8988T (cell line): ENCODE measurements at regions not wholly inside any gene's neighbourhood (a gene's known extent, or its start where the extent isn't known, plus 50 kb on each side); places are given as distances from the start of the nearest gene placed in this dataset.

Experiments
- DNase-seq: peaks from one replicate; pipeline ENCODE4 v3.0.0; 2011

DNA sequence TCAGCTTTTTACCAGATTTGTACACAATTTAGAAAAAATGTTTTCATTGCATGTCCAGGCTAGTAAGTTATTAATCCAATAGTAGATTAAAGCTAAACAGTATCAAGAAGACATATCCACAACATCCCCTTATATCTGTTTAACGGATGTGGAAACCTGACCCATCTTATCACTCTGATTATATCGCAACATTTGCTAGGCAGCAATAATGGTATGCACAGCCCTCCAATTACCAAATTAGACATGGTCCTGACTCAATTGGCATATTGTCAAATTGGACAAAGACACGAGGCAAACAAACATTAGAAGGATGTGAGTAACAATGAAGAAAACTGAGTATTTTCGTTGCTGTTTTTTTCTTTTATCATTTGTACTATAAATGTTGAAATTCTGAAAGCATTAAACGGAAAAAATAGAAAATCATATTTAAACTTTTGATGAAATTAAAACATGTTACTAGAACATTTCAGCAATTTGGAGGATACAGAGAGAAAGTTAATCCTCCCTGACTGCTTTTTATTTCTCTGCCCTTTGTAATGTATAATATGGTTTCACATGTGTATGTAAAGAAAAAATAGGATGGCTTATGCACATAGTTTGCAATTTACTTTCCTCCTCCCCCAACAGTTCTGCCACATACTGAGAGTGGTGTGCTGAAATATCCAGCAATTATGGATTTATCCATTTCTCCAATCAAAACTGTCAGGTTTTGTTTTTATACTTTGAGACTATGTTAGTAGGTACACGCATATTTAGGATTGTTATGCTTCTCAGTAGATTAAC, 633.7 kb downstream of the ZIC1 start:
- DNase-seq: no peak

DNA sequence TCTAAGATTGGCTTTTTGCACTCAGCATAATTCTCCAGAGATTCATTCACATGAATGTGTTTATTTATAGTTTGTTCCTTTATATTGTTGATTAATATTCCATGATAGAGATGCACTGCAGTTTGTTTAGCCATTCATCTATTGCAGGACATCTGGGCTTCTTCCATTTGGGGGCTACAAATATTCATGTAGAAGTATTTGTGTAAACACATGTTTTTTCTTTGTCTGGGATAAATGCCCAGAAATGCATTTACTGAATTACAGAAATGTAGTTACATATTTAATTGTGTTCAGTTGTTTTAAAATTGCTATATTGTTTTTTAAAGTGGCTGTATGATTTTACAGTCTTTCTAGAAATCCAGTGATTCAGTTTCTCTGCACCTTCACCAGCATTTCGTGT, 635.0 kb downstream of the ZIC1 start:
- no peak for DNase-seq

DNA sequence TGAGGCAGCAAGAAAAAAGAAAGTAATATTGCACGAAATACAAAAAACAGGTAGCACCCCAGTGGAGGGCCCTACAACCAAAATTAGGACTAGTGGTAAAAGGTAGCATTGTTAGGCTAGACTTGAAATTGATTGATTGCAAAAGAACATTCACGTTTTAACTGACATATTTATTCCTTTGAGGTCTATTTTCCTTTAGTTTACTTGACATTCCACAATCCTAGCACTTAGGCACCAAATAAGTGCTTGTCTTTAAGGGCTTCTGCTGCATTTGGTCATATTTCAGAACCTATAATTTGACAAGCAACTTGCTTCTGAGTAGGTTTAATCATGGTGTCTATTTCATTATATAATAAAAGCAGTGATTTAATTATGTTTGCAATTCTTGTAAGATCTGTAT, 642.7 kb upstream of the AGTR1 start:
- no peak for DNase-seq

DNA sequence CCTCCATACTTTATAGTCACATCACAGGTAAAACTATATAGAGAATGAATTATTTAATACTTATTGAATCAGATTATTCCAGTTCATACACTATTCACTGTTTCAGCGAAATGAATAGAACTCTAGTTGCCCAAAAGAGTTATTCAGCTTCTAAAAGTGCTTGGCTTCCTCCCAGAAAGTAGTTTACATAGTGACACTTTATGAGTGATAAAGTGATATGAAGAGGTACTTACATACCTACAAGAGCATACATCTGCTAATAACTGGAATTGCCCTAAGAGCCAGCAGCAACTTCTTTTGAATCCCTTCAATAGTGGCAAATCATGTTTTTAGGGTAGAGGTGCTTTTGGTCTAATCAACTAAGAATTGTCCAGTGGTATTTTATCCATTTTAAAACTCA, 635.1 kb upstream of the AGTR1 start:
- no peak for DNase-seq

GRCh38 chr3:148066802-148067201, 630.9 kb upstream of the AGTR1 start:
- DNase-seq: no peak

GRCh38 chr3:148068466-148068865, 629.2 kb upstream of the AGTR1 start:
- DNase-seq: no peak

- DNase-seq: no peak
Measured at GRCh38 chr3:148070041-148070440, 627.7 kb upstream of the AGTR1 start.

DNA sequence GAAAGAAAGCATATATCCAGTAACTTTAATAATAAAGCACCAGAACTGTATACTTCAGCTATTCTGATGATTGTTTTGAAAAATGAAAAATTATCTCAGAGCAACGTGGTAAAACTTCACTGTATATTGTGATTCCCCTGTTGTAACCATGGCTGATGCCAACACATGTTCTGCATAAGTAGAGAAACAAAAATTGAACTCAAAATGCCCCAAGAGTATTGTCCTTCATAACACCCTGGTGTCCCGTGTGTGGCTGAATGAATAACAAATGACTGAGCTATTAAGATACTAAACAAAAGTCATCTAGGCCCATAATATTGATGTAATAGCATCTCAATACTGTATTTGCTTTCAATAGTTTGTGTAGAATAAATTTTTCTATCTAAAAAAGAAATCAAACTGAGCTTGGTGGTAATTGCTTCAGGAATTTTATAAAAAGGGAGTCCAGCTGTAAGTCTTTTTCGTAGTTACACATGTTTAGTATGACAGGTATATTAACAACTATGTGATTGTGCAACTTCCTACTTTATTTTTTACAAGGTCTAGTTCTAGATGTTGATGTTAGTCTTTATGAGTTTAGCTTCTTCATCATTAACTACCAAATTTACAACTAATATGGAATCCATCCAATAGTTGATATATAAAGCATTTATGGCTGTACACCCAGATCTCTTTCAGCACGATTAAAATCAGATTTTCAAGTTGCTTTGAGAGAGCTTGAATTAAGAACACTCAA, 623.8 kb upstream of the AGTR1 start:
- no peak for DNase-seq

DNA sequence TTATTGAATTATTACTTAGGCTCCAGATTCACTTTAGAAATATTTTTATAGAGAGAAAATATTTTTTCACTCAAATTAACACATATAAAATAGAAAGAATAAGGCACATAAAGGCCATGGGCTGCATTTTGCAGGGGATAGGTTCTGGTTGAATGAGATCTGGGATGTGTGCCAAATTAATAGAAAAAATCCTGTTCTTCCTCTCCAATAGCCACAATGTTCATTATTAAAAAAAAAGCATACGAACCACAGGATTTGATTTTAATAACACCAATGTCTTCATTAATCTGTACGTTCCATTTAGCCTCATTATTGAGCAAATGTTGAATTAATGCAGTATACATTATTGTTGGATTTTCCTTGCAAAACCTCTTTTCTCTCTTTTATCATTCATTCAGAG, 622.8 kb upstream of the AGTR1 start:
- no peak for DNase-seq

DNA sequence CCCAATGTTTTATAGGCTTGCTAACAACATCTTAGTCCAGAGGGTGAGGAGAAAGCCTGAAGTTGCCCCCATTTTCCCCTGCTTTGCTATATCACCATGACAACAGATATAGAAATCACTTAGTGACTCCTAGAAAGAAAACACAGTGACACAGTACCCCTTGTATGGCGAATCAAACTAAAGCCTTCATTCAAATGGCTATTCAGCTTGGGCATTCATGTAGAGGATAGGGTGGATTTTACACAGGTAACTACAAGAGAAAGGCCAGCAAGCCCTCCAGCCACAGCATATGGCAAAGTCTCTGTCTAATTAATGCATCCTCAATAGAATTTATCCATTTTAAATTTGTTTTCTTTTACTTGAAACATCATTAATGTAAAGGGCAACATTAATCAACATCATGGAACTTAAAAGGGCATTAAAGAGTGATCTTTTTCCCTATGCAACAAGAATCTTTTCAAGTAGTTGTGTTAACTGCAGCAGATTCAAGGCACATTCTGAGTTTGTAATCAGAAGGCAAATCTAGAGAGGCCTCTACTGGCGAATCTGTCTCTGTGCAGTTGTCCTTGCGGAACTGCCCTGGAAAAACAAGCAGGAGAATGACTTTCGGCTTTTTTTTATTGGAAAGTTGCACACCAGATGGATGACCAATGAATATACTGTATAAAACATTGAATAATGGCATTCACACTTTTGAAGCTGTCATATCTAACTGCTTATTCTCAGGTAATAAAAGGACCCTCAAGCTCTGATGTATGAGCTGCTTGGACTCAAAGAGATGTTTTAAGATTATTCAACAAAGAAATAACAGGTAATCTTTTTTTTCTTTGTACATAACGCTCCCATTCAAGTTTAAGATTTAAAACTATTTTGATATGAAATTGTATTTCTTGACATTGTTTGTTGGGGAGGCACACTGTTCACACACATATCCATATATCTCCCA, 621.7 kb upstream of the AGTR1 start:
- no peak for DNase-seq

GRCh38 chr3:148077318-148077923, 620.3 kb upstream of the AGTR1 start:
- DNase-seq: no peak

DNA sequence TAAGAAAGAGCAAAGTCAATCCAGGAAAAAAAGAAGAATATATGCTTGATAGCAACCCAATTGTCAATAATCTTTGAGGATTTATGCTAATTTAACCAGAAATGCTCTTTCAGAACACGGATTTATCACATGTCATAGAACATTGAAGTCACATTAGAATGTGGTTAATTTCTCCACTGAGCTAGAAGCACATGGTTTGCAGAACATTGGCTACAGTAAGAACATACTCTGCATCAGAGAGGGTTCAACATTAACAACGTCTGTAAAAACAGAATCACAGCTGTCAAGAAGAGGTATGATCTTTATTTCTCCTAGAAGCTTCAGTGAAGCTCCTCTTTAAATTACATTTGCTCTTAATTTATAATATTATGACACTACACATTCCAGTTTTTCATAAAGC, 619.7 kb upstream of the AGTR1 start:
- no peak for DNase-seq

DNA sequence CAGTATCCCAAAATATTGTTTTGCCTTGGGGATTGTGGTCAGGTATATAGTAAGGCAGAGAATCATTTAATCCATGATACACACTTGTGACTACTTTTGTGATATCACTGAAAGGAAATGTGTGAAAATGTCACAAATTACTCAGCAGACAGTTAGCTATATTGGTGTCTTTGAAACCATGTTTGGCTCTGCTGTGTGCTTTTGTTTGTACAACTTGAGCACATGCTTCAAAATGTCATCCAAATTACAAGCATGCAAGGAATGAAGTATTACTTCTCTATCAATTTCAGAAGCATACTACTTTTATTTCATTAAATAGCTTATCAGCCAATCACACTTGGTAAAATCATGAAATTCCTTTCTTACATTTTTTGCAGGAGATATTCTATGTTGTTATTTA, 619.0 kb upstream of the AGTR1 start:
- DNase-seq: no peak

DNA sequence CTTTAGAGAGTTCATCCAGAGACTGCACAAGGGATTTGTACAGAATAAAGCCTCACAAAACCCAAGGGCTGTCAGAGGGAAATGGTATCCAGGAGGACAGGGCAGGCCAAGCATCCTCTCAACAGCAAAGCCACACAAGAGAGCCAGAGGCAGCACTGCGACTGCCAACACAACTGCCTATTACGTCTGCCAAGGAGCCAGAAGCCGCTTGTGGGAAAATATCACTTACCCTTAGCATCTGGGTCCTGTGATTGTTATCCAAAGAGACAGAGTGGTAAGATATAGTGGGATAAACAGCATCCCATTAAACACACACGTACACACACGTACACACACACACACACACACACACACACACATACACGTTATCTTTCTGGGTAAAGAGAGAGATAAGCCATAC, 618.3 kb upstream of the AGTR1 start:
- no peak for DNase-seq

- no peak for DNase-seq
Measured at GRCh38 chr3:148081926-148082325, 615.8 kb upstream of the AGTR1 start.

DNA sequence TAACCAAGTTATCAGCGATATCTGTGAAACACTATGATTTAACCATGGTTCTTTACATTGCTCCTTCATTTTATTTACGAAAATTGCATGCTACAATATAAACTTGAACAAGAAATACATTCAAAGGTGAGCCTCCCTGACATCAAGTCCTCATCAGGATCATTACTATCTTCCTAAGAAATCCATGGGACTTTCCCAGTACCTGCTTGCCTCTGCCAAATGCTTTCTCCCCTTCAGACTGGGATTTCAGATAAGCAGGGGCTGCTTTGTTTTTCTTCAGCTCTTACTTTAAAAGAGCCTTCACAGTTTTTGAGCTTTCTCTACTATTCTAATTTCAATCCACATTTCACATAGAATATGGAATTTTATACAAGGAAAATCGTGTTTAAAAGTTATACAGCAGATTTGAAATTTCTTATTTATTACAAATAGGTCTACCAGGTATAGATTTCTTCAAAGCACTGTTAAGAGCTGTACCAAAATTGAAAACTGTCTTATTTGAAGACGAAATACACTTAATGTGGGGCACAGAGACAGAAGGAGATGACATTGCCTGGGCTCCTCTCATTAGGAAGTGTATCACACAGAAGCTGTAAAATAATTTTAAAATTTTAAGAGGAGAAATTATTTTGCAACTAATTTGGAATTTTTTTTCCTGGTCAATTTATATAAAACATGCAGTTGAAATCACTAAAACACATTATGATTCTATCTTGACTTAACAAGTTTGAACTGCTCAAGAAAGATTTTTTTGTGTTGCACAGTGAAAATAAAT, 615.0 kb upstream of the AGTR1 start:
- no peak for DNase-seq

GRCh38 chr3:148083526-148084182, 614.0 kb upstream of the AGTR1 start:
- DNase-seq: no peak

GRCh38 chr3:148084931-148085330, 612.8 kb upstream of the AGTR1 start:
- DNase-seq: no peak

GRCh38 chr3:148087601-148088371, 609.9 kb upstream of the AGTR1 start:
- no peak for DNase-seq

DNA sequence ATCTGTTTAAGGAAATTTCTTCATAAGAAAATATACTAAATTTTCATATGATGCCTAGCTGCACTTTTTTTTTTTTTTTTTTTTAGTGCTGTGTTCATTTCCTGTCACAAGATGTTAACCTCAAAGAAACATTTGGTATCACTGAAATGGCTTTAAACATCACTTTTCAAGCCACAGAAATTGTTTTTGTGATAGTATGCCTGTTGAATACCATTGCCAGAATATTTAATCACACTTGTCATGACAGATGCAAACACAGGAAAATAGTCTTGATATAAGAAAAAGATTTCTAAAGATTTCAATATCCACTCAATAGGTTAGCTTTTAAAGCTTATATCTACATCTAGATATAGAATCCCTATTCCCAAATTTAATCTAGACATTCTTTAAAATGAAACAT, 608.5 kb upstream of the AGTR1 start:
- no peak for DNase-seq

DNA sequence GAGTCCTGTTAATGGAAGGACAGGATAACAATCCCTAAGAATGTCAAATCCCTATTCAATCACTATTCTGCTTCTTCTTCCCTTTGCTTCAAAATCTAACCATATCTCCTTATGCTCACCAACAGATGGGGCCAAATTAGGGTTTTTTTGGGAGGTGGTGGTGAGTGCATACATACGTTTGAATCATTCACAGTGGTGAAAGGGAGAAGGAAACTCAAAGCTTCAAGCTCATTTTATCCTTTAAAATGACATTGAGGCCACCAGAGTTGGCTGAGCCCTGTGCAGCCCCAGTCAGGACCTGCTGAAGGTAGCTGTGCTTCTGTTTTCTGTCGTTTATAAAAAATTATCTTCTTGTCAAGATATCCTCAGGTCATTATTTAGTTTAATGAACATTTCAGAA, 607.5 kb upstream of the AGTR1 start:
- DNase-seq: no peak
